ENCODE measurements at regions not wholly inside any gene's neighbourhood (a gene's known extent, or its start where the extent isn't known, plus 50 kb on each side); places are given as distances from the start of the nearest gene placed in this dataset.

- TF ChIP-seq USF2 (IDR thresholded peaks at IDR 0.05; ENCODE audit: borderline replicate concordance, low read depth, low read length) (no peak), GATA2 (CRISPR knock-in tag; IDR thresholded peaks at IDR 0.05) (no peak), ELF1 (IDR thresholded peaks at IDR 0.05) (no peak), USF1 (IDR thresholded peaks at IDR 0.05; ENCODE audit: borderline replicate concordance, low read depth) (no peak)
Observed at GRCh38 chr13:69389899-69390298, 717.7 kb upstream of the ATXN8OS start (continued).

GRCh38 chr13:69373747-69374425, 733.7 kb upstream of the ATXN8OS start:
- Histone ChIP-seq H3K4me3 (ENCODE audit: low read depth in 2 of 2, low read length in 1 of 2) (no peak overlapping the region), H3K27me3 (ENCODE audit: insufficient read depth) (no peaks in the 10 kb centered on the region), H4K20me1 (ENCODE audit: insufficient read depth) (no peaks in the 10 kb centered on the region), H3K9ac (no peak overlapping the region), H3K9me2 (no peaks in the 10 kb centered on the region), H3K4me1 (ENCODE audit: control insufficient read depth in 1 of 2, insufficient read depth in 2 of 2, low read depth in 1 of 2, low read length in 1 of 2) (no peaks in the 10 kb centered on the region), H3K9me3 (no peaks in the 10 kb centered on the region), H3F3A (replicated peaks; ENCODE audit: insufficient read depth) (no peaks in the 10 kb centered on the region), H3K4me2 (no peak overlapping the region), H3K36me3 (replicated peaks in 1 of 2; ENCODE audit: control insufficient read depth in 1 of 2, insufficient read depth in 2 of 2, low read length in 1 of 2) (no peaks in the 10 kb centered on the region), H3K27ac (ENCODE audit: low read depth in 2 of 2, low read length in 1 of 2) (no peak overlapping the region), H3K79me2 (ENCODE audit: insufficient read depth) (no peaks in the 10 kb centered on the region), H2AFZ (ENCODE audit: low read depth) (no peak overlapping the region)
- 52% methylated on average over 5 of the region's 5 CpGs for WGBS (ENCODE audit: low lambda C conversion rate)
- TF ChIP-seq POLR2AphosphoS5 (IDR thresholded peaks at IDR 0.05; ENCODE audit: low read depth, low read length) (no peak), SMC3 (IDR thresholded peaks at IDR 0.05; ENCODE audit: low read depth, low read length) (no peak), IRF3 (IDR thresholded peaks at IDR 0.05; ENCODE audit: low read depth, low read length) (no peak)
- POLR2A ChIA-PET, result no interaction called here
- no peak for DNase-seq
- CTCF ChIA-PET, result no interaction called here

- ChIA-PET POLR2A (no interaction called here), CTCF (interaction anchor here (1.5 kb wide), 1 partner anchor 12 kb away, joined by 5 read pairs; no protein-coding TSS in a partner anchor)
- 39% methylated on average over 3 of the region's 3 CpGs for WGBS (ENCODE audit: low lambda C conversion rate)
- H3K9me2 ChIP-seq, result no peaks in the 10 kb centered on the region
- no peak overlapping the region for H3K27ac ChIP-seq (ENCODE audit: low read depth in 2 of 2, low read length in 1 of 2)
- no peak overlapping the region for H3K9ac ChIP-seq
- DNase-seq, result no peak
- H3F3A ChIP-seq (replicated peaks; ENCODE audit: insufficient read depth), result no peaks in the 10 kb centered on the region
- H3K4me2 ChIP-seq, result no peak overlapping the region
- H3K4me3 ChIP-seq (ENCODE audit: low read depth in 2 of 2, low read length in 1 of 2), result no peak overlapping the region
- H3K9me3 ChIP-seq, result no peaks in the 10 kb centered on the region
- H3K27me3 ChIP-seq (ENCODE audit: insufficient read depth), result no peaks in the 10 kb centered on the region
- H4K20me1 ChIP-seq (ENCODE audit: insufficient read depth), result no peaks in the 10 kb centered on the region
- no peaks in the 10 kb centered on the region for H3K79me2 ChIP-seq (ENCODE audit: insufficient read depth)
- H3K4me1 ChIP-seq (ENCODE audit: control insufficient read depth in 1 of 2, insufficient read depth in 2 of 2, low read depth in 1 of 2, low read length in 1 of 2), result no peaks in the 10 kb centered on the region
- no peak overlapping the region for H2AFZ ChIP-seq (ENCODE audit: low read depth)
- no peaks in the 10 kb centered on the region for H3K36me3 ChIP-seq (replicated peaks in 1 of 2; ENCODE audit: control insufficient read depth in 1 of 2, insufficient read depth in 2 of 2, low read length in 1 of 2)
- TF ChIP-seq USF1 (IDR thresholded peaks at IDR 0.05; ENCODE audit: borderline replicate concordance, low read depth) (no peak), ELF1 (IDR thresholded peaks at IDR 0.05) (no peak), CTCF (IDR thresholded peaks at IDR 0.05) (no peak), USF2 (IDR thresholded peaks at IDR 0.05; ENCODE audit: borderline replicate concordance, low read depth, low read length) (no peak), PBX3 (IDR thresholded peaks at IDR 0.05) (no peak), REST (IDR thresholded peaks at IDR 0.05; ENCODE audit: low read depth, low read length) (no peak), SMC3 (IDR thresholded peaks at IDR 0.05; ENCODE audit: low read depth, low read length) (no peak), EP300 (IDR thresholded peaks at IDR 0.05; ENCODE audit: borderline replicate concordance in 1 of 2, low read depth in 1 of 2, low read length in 1 of 2) (no peak)
Observed at GRCh38 chr13:69363360-69363759, 744.3 kb upstream of the ATXN8OS start.

Data from SK-N-SH (cell line).